NCI-H1694 treated with DMSO at 0.1 percent for 48 hours (cell line): ENCODE measurements at regions not wholly inside any gene's neighbourhood (a gene's known extent, or its start where the extent isn't known, plus 50 kb on each side); places are given as distances from the start of the nearest gene placed in this dataset.
"Not testable (repeated sequence)": the region's sequence is repeated elsewhere in the genome, so short reads cannot be mapped to it uniquely, and the experiment has no call there.

Experiments used
- DNase-seq: peaks from one replicate; lab custom pipeline; 2025; lab: John Stamatoyannopoulos, UW

GRCh38 chr4:10816571-10816970, 132.0 kb upstream of the CLNK start:
- no peak for DNase-seq

DNA sequence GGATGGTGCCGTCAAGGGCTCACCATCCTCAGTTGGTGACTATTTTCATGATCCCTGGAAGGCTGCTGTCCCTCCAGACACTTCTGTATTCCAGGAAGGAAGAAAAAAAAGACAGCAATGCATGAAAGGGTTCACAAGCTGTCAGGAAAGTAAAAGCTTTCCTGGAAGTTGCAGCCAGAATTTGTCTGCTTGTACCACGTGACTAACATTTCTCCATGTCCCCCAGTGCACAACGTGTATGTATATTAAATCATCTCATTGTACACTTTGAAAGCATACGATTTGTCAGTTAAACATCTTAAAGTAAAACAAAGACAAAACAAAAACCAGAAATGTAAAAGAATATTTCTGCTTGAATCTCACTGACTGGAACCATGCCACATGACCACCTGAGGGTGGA, 127.4 kb upstream of the CLNK start:
- no peak for DNase-seq

GRCh38 chr4:10810411-10810810, 125.8 kb upstream of the CLNK start:
- DNase-seq = no peak

GRCh38 chr4:10809905-10810304, 125.3 kb upstream of the CLNK start:
- no peak for DNase-seq

DNA sequence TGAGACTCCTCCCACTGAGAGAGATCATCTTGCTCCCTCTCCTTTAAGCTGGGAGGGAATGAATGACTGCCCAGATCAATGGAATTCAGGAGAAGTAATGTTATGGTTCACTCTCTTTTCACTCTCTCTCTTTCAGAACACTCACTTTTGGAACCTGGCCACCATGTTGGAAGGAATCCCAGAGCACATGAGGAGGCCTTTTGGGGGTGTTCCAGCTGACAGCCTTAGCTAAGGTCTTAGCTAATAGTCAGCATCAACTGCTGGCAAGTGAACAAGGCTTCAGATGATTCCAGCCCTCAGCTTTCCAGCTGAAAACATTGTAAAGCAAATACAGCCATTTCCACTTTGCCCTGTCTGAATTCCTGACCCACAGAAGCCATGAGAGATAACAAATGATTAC, 124.0 kb upstream of the CLNK start:
- DNase-seq = peak; percentile 32

DNA sequence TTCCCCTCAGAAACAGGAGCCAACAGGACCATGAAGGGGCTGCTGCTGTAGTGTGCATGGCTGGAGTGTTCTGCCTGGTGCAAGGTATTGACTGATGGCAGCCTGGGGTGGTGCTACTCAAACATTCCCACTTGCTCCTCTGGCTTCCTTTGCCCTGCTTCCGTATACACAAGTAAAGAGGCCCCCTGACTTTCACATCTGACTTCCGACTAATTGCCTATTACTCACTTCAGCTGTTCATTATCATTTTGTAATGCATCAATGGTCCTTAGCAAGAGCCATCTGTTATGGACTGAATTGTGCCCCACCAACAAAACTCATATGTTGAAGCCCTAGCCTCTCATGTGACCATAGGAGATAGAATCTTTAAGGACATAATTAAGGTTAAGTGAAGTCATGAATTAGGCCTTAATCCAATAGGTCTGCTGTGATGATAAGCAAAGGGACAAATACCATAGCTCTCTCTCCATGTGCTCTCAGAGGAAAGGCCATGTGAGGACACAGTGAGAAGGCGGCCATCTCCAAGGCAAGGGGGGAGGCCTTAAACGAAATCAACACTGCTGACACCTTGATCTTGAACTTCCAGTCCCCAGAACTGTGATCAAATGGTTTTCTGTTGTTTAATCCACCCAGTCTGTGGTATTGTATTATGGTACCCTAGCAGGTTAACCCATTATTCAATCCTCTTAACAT, 122.5 kb upstream of the CLNK start:
- DNase-seq = peak; percentile 61

DNA sequence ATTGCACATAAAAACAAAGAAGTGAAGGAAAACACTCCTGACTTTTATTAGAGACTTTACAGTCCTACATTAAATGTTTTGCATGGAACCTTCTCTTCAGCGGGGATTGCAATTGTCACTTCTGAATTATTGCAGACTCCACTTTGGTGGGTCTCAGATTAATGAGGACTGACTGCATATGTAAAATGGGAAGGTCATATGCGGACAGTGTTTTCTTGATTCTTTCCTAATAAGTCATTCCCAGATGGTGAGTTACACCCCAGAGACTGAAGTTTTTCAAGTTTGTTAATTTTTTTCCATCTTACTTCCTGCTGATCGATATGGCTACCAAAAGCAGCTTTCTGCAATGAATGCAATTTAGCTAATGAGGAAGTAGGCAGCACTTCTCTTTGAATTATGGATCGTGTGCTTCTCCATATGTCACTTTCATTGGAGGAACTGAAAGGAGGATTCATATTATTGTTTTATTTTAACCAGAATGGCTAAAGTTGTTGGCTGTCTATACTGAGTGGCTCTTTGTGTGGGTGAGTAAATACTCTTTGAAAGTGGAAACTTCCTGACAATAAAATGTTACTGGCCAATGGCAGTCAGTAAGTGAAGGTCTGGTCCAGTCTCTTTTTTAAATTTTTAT, 119.3 kb upstream of the CLNK start:
- no peak for DNase-seq

- DNase-seq = no peak
Measured at GRCh38 chr4:10787365-10787764, 102.8 kb upstream of the CLNK start.

GRCh38 chr4:10784621-10785020, 100.1 kb upstream of the CLNK start:
- no peak for DNase-seq

- DNase-seq = no peak
Measured at GRCh38 chr4:10783351-10783750, 98.8 kb upstream of the CLNK start.

DNA sequence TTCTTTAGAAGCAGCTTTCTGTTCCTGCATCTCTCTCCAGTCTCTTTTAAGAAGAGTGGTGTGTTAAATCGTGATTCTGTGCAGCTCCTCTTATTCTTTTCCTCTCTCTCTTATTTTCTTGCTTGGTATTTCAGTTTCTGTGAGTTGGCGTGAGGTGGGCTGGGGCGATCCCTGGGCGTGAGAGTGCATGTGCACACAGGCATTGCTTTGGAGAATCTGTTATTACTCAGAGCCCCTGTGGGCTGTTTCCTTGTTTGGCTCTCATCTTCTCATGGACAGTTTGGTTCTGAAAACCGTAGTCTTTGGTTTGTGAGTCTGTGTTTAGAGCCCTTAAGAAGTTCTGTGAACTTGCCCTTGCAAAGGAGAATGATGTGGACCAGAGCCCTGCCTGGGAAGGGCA, 97.2 kb upstream of the CLNK start:
- no peak for DNase-seq

DNA sequence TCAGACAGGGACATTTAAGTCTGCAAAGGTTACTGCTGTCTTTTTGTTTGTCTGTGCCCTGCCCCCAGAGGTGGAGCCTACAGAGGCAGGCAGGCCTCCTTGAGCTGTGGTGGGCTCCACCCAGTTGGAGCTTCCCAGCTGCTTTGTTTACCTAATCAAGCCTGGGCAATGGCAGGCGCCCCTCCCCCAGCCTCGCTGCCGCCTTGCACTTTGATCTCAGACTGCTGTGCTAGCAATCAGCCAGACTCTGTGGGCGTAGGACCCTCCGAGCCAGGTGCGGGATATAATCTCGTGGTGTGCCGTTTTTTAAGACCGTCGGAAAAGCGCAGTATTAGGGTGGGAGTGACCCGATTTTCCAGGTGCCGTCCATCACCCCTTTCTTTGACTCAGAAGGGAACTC, 96.2 kb upstream of the CLNK start:
- not testable (repeated sequence) for DNase-seq

- not testable (repeated sequence) for DNase-seq
Measured at GRCh38 chr4:10775132-10775531, 90.6 kb upstream of the CLNK start.

GRCh38 chr4:10773656-10774055, 89.1 kb upstream of the CLNK start:
- no peak for DNase-seq

DNA sequence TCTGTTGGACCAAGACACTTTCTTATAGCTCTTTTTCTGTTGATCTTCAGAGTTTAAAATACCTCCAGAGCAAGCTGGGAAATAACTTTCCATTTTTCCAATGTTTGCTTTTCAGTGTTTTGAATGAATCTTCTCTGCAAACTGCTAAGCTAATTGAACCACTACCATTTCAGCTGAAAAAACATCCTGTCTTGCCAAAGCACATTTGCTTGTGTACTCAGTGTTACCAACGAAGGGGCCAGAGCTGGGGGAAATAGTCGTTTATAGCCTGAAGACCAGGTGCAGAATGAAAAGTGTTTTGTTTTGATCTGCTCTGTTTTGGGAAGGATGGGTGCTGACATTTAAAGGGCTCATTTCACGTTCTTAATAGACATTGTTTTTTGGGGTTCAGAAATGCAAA, 88.4 kb upstream of the CLNK start:
- no peak for DNase-seq

- DNase-seq = no peak
Measured at GRCh38 chr4:10765386-10765785, 80.8 kb upstream of the CLNK start.

GRCh38 chr4:10762561-10762960, 78.0 kb upstream of the CLNK start:
- DNase-seq = peak; percentile 3

DNA sequence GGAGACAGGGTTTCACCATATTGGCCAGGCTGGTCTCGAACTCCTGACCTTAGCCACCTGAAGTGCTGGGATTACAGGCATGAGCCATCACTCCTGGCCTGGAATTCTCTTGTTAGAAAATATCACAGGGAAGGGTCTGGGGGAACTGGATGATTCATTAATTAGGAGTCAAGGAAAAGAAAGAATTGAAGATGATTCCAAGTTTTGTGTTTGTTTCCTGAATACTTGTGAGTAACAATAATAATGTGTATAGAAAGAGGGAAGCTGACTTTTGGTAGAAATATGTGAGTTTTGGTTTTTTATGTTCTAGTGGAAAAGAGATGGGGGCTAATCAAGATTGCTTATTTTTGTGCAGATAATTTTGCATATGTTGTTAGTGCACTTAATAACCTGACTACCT, 77.3 kb upstream of the CLNK start:
- no peak for DNase-seq

GRCh38 chr4:10760086-10760485, 75.5 kb upstream of the CLNK start:
- no peak for DNase-seq

DNA sequence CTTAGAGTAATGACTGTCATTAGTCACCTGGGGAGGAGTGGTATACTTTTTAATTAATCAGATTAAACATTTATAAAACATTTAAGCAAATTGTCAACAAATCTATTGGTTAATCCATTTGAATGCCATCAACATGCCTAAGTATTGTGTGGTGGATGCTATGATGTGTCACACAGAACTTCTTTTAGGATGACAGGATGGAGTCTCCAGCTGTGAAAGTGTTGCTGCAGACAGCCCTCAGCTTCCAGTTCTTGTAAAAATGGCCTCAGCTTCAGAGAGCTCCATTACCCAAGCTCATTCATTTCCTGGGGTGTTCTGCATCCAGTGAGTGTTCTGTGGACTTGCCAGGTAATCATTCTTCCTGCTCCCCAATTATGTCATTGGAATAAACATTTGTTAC, 74.3 kb upstream of the CLNK start:
- DNase-seq = no peak

GRCh38 chr4:10753856-10754402, 69.4 kb upstream of the CLNK start:
- no peak for DNase-seq

DNA sequence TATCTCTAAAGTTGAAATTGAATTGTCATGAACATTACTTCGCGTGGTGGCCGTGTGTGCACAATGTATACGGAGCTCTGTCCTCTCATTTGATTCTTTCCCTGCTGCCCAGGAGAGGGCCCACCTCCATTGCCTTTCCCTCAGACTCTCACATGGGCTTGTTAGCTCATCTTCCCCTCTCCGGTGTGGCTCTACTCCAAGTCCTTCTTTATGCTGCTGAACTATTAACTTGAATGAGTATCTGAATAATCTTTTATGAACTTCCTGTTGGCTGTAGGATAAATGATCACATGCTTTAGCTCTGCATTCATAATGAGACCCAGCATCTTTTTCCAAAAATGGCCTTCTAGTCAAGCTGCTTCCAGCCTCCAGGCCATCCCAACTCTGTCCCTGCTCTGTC, 68.8 kb upstream of the CLNK start:
- no peak for DNase-seq

- DNase-seq = no peak
Measured at GRCh38 chr4:10750714-10751113, 66.1 kb upstream of the CLNK start.

- DNase-seq = no peak
Measured at GRCh38 chr4:10747186-10747585, 62.6 kb upstream of the CLNK start.
